NCI-H524 treated with DMSO at 0.1 percent for 48 hours (cell line): ENCODE measurements at regions not wholly inside any gene's neighbourhood (a gene's known extent, or its start where the extent isn't known, plus 50 kb on each side); places are given as distances from the start of the nearest gene placed in this dataset.
A peak's percentile ranks its signal among the peaks of the same experiment; 100 is the strongest.

Source experiments
- DNase-seq: peaks from one replicate; lab custom pipeline; 2025; lab: John Stamatoyannopoulos, UW

DNA sequence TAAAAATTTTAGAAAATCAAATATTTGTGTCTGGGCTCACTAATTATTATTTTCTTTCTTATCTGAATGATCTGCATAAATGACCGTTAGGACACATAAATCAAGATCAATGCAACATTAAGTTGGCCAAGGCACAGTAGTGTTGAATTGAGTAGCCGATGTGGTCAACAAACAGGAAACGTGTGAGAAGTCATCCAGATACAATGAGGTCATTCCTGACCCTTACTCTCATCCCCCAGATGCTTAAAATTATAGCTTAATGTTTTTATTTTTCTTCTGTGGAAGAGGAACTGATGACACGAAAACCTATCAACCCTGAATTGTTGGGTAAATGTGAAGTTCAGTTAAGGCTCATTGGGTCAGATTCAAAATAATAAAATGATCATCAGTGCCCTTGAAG is 222.9 kb downstream of the RFC3 start:
- DNase-seq = no peak

DNA sequence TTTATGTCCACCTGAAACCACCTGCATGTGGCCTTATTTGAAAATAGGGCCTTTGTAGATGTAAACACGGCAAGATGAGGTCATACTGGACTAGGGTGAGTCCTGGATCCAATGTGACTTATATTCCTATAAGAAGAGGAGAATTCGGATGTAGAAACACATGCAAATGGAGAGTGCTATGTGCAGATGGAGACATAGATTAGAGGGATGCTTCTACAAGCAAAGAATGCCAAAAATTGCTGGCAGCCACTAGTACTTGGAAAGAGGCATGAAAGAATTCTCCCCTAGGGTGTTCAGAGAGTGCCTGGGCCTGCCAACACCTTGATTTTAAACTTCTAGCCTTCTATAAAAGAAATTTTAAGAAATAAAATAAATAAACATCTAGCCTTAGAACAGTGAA is 226.1 kb downstream of the RFC3 start:
- DNase-seq = no peak

DNA sequence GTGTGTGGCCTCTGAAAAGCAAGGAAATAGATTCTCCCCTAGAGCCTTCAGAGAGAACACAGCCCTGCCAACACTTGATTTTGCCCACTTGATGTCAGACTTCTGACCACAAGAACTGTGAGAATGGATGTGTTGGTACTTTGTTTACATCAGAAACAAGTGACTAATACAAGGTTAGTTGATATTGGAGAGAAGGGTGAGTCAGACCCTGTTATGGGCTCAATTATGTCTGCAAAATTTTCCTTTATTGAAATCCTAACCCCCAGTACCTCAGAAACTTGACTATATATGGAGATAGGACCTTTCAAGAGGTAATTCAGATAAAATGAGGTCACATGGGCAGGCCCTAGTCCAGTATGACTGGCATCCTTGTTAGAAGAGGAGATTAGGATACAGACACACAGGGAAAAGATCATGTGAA is 226.7 kb downstream of the RFC3 start:
- DNase-seq = no peak

DNA sequence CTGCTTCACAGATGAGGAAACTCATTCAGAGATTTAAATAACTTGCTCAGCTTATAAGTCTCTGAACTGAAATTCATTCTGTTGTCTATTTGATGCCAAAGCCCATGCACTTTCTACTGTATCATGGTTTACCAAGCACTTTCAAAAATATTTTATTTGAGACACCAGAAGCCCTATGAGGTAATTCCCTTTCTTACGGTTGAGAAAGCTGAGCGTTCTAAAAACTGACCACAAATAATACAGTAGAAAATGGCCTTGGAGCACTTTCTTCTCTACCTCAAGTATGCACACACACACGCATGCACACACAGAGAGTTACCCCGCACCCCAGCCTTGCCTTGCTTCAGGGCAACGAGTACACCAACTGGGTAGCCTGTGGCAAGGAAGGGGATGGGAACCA is 228.5 kb downstream of the RFC3 start:
- DNase-seq = no peak

DNA sequence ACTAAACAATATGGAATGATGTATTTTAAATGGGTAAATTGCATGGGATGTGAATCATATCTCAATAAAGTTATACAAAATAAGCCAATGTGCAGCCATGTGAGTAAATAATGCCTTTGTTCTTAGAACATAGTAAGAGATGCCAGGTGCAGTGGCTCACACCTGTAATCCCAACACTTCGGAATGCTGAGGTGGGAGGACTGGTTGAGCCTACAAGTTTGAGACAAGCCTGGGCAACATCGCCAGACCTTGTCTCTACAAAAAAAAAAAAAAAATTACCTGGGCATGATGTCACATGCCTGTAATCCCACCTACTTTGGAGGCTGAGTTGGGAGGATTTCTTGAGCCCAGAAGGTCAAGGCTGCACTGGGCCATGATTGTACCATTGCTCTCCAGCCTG is 230.7 kb downstream of the RFC3 start:
- no peak for DNase-seq

DNA sequence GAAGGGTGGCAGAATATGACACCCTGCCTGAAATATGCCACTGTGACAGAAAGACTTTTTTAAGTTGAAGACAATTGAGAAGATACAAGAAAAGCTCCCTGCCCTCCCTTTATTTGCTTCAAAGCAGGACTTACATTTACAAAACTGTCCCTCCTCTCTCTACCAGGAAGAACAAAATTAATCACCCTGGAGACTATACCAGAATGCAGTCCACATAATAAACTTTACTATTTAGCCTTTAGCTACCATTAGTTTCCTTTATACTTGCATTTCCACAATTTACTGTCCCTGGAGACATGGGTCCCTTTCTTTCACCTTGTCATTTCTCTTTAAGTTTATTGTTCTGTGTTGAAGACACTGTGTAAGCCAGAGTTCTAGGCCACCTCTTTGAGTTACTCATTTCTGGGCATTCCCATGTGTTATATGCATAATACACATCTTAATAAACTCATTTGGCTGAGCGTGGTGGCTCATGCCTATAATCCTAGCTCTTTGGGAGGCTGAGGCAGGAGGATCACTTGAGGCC is 238.8 kb downstream of the RFC3 start:
- DNase-seq = no peak

DNA sequence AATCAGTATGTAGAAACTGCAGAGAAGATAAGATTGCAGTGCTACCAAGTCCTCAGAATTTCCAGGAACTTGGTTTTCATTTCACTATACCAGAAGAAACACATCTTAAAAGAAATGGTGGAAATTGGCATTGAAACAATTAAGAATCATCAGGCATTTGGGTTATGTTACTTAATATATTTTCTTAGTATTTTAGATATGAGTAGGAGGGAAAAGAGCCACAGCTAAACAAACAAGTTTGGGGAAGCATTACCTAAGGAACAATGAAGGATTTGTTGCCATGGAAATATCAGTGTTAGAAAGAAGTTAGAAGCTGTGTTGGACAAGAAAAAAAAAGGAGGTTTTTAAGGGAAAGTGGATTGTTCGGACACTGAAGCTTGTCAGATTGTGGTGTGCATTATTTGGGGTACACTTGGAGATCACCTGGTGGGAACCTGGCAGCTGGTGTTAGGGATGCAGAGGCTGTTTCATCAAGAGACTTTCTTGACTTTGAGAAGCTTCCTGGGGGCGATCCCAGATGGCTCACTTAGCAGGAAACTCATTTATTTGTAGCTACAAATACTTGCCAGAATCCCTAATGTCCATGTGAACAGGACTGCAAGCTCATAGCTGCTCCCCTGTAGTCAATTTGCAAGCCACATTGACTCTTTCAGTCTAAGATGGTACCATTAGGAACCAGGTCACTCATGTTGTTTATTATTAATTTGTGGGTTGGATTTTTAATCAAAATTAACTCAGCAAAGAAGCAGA is 246.7 kb downstream of the RFC3 start:
- no peak for DNase-seq

DNA sequence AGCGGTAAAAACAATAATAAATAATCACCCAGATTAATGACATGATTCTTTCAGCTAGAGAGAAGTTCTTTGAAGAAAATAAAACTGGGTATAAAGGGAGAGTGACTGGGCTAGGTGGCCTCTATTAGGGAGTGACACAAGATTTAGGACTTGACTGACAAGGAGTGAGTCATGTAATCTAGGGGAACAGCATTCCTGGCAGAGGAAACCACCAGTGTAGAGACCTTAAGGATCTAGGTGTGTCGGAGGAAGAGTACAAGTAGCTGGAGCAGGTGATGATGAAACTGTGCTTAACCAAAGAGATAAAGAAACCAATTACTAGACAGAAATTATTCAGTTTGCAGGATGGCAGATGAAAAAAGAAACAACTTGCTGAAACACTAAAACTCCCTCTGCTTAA is 248.0 kb downstream of the RFC3 start:
- no peak for DNase-seq

DNA sequence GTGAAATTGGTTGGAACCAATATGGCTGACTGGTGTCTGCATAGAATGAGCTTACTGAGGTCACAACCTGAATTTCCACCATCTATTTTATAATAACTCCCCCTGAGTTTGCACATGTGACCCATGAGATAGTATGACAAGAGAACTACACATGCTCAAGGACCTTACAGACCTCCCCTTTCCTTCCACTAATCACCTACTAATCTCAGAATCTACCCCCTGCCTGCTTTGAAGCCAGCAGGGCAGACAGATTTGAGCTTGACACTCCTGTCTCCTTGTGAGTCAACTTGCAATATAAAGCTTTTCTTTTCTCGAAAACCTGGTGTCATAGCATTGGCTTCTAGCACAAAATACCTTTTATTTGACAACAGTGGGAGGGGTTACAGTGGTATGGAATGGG is 248.4 kb downstream of the RFC3 start:
- DNase-seq = no peak

DNA sequence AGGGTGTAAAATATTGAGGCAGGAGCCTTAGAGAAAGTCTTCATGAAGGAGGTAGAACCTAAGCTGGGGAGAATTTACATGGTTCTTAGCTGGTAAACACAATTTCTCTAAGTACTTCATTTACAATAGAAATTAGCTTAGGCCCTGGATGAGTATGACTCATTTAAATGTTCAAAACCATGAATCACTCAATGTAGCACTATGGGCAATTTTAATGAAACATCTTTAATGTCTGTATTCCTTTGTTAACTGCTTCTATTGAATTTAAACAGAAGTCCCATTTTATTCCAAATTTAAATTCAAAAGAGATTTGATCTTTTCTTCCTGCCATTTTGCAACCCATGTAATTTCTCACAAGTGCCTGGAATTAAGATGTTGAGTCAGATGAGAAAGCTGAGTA is 252.1 kb downstream of the RFC3 start:
- DNase-seq = no peak

DNA sequence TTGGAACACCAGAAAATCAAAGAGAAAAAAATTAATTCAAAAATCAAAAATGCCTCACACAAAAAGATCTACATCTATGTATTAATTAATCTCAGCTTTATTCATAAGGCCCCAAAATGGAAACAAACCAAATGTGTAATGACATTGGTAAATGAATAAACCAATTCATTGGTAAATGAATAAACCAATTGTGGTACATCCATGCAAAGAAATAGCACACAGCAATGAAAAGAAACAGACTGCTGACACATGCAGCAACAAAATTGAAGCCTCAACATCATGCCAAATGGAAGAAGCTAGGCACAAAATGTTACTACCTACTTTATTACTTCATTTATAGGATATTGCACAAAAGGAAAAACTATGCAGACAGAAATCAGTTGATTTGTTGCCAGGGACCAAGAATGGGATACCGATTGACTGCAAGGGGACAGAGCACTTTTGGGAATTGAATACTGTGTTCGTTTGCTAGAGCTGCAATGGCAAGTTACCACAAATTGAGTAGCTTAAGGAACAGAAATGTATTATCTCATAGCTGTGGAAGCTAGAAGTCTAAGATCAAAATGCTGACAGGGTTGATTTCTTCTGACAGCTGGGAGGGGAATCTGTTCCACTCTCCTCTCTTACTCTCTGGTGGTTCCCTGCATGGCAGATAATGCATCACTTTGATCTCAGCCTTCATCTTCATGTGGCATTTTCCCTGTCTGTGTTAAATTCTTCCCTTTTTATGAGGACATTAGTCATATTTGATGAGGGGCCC is 252.8 kb downstream of the RFC3 start:
- no peak for DNase-seq

DNA sequence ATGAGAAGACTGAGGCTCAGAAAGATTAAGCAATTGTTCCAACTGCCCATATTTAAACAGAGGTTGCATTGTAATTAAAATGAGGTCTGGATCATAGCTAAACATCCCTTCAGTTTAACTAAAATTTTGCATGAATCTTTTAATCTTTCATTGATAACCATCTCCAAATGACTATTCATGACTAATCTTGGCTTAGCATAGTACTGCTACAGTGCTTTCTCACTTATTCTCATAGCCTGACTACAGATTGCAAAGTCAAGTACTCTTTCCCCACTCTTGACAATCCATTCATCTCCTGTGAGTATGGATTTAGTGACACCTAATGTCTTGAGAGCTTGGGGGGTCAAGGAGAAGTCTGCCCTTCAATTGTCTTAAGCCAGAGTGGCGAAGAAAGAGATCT is 258.4 kb downstream of the RFC3 start:
- peak; percentile 93 for DNase-seq

DNA sequence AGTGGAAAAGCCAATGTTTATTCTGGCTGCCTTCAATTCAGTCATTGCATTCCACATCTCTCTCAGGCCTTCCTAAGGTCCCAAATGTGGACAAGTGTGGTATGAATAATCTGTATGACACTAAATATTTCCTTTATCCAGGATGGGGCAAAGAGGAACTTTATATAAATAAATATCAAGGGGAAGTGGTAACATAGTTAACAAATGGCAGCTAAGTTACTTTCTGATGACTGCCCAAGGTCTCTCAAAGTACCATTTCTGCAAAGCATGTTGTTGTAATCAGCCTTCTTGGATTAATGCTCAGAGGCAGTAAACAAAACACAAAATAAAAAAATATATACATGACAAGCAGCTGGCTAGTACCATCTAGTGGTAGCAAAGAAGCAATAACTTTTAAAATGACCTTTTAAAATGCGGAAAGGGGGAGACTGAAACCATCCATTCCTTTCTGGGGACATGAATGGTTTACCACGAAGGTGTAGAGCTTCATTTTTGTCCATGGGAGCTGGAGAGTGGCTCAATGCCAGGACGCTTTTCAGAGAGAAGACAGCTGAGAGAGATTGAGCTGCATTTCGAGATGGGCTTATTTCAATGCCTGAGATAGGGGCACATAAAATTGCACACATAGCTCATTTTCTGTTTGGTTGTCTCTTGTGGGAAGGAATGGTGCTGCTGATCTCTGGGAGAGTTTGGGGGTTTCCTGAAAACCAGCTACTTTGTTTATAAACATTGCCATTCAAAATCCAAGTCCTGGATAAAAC is 259.2 kb downstream of the RFC3 start:
- DNase-seq = no peak

DNA sequence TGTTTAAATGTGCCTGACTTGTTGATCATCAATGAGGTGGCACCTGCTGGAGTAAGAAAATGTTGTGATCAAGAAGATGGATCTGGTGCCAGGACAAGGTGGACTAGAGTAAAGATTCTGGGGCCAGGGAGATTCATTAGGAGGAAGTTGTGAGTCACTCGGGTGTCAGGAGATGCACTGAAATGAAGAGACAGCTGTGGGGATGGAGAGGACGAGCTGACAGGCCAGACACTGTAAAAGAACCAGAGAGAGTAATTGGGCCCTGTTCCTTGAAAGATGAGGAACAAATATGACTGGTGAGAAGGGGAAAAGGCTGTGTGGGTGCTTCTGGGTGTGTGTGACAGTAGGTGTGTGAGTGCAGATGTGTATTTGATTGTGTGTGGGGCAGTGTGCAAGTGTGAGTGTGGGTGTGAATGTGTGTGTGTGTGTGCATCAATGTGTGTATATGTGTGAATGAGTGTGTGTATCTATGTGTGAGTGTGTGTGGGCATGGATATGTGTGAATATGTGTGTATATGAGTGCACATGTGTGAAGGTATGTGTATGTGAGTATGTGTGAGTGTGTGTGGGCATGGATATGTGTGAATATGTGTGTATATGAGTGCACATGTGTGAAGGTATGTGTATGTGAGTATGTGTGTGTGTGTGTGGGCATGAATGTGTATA is 260.5 kb downstream of the RFC3 start:
- no peak for DNase-seq

DNA sequence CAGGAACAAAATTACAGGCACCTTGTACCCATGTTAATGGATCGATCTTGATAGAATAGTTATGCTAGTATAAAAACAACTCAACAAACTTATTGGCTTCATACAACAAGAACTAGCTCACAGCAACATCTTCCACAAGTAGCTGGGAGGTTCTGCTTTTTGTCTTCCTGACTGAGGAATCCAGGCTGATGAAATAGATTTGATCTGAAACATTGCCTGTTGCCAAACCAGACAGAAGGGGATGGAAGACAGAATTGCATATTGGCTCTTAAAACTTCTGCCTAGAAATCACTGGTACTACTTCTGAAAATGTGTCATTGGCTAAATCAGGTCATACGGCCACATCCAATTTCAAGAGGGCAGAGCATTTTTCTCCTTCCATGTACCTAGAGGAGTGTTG is 267.3 kb downstream of the RFC3 start:
- no peak for DNase-seq

DNA sequence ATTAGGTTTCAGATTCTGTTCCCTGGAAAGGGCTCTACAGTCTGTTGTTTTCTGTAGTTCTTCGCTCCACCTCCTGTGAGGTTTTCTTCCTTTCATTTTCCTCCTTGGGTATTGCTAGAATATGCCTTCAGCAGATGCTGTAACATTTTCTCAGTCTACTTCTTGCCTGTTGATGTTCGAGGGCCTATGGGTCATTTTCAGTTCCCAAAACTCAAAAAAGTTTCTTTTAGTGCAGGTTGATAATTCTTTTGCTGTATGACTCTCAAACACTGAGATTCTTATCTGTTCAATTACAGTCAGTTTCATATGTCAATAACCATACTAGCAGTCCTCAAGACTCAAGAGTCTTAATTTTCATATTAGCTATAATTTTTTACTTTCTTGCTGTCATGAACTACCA is 268.3 kb downstream of the RFC3 start:
- no peak for DNase-seq

DNA sequence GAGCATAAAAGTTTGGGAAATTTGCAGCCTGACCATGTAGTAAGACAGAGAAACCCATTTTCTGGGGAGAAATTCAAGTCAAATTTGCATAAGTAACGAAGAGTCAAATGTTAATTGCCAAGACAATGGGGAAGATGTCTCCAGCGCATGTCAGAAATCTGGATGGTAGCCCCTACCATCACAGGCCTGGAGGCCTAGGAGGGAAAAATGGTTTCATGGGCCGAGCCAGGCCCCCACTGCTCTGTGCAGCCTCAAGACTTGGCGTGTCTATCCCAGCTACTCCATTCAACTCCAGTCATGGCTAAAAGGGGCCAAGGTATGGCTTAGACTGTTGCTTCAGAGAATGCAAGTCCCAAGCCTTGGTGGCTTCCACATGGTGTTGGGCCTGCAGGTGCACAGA is 269.8 kb downstream of the RFC3 start:
- no peak for DNase-seq

DNA sequence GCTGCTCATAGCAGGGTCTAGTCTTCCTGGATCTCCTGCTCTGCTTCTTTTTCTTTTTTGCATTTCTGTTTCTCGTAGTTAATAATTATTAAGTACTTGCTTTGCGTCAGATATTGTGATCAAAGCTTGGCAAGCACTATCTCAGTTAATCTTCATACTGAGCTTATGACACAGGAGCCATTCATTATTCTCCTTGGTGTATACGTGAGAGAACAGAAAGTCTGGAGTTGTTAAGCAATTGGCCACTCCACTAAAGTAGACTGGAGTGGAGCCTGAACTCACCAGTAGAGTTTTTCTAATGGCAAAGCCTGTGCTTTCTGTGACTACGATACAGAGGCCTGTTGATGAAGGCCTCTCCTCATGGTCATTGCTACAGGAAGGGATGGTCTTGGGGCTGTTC is 285.9 kb downstream of the RFC3 start:
- no peak for DNase-seq

DNA sequence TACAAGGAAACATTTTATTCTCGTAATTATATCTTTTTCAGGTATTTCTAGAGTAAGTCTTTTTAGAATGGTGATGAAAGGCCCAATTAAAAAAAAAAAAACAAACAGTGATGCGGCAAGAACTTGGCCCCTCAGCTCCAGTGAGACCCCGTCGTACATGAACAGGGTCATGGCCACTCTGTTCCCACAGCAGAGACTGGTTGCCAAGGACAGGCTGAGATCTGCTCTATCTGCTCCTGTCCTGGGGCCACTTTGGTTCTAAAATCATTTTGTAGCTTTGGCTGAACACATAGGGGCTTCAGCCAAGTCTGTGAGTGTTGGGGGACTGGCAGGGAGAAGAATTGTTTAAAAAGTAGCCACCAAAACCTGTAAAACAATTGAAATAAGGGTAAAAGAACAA is 286.9 kb downstream of the RFC3 start:
- no peak for DNase-seq

DNA sequence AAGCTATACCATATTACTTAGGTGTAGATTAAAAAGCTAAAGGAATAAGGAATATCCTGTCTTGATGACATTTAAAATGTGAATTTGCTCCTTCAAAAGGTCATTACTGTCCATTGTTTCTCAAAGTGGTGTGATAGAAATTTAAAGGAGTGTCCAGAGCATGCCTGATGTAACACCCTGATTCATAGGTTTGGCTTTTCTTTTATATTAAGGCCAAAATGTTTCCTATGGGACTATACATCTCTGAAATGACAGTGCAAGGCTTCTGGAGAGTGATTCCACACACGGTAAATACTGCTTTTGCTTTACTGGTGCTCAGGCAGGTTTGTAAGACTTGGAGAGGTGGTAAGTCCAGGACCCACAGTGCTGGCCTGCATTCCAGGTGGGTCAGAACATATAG is 289.9 kb downstream of the RFC3 start:
- DNase-seq = no peak

DNA sequence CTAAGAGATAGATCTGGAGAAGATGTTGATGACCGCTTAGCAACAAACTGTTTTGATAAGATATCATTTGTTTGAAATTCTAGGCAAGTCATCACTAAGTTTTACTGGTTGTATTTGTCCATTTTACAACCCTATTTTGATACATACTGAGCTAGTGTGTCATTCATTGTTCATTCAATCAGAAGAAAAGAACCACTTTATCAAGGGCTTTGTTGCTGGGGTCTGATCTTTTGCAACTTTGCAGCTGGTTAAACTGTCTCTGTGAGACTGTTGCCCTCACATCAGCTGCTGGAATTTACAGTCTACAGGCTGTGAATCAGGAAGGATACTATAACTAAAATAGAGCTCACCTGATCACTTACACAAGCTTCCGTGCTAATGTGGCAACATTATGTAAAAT is 290.5 kb downstream of the RFC3 start:
- no peak for DNase-seq

DNA sequence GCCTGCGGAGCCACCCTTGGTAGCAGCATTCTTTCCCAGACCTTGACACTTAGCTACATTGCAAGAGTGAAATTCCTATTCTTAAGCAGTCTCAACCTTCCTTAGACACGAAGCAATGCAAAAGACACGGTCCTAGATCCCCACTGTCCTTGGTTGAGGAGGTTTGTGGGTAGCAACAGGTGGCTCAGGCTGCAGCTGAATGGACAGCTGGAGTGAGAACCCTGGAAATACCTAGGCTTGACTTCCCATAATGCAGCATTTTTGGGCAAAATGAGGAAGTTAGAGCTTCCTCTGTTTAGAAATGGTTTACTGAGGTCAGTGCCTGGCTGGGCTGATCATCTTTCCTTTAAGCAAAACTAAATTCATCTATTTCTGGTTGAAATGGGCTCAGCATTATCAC is 296.6 kb downstream of the RFC3 start:
- DNase-seq = no peak
